GM10248 (cell line): ENCODE measurements at regions not wholly inside any gene's neighbourhood (a gene's known extent, or its start where the extent isn't known, plus 50 kb on each side); places are given as distances from the start of the nearest gene placed in this dataset.

Experiments used
- CTCF ChIA-PET: fragments of 300-600 bp; sonication (Branson Sonifier 250); formaldehyde crosslinking; extraction: SDS; loops from one replicate; lab custom pipeline; 2021; ENCODE audit warnings: antibody characterized with exemption; lab: Yijun Ruan, JAX
- POLR2A ChIA-PET: fragments of 350-650 bp; sonication (Branson Sonifier 250); formaldehyde crosslinking; extraction: SDS; loops from one replicate; lab custom pipeline; 2020; ENCODE audit warnings: antibody characterized with exemption; lab: Yijun Ruan, JAX
- DNase-seq: peaks from one replicate; pipeline ENCODE4 v3.0.0; 2012; ENCODE audit errors: extremely low spot score
- CTCF ChIP-seq: IDR thresholded peaks from 2 replicates; pipeline ENCODE4 v1.5.1; 2012; ENCODE audit warnings: mild to moderate bottlenecking, low read depth; ENCODE audit errors: extremely low read depth, missing control alignments, control extremely low read depth

GRCh38 chr13:111610879-111611278 is 290.4 kb downstream of the TEX29 start:
- TF ChIP-seq CTCF, result no peak
- ChIA-PET POLR2A (no interaction called here), CTCF (no interaction called here)
- no peak for DNase-seq

- TF ChIP-seq CTCF, result no peak
- DNase-seq, result no peak
- CTCF ChIA-PET, result no interaction called here
- POLR2A ChIA-PET, result no interaction called here
These were observed 291.2 kb downstream of the TEX29 start for GRCh38 chr13:111611651-111612050.

GRCh38 chr13:111612886-111613285 is 292.4 kb downstream of the TEX29 start:
- ChIA-PET CTCF (no interaction called here), POLR2A (no interaction called here)
- DNase-seq, result no peak
- no peak for TF ChIP-seq CTCF

GRCh38 chr13:111614009-111614408 is 293.6 kb downstream of the TEX29 start:
- no peak for DNase-seq
- CTCF ChIA-PET, result interaction anchor here (1.4 kb wide), 1 partner anchor 11 kb away, joined by 3 read pairs; no protein-coding TSS in a partner anchor
- TF ChIP-seq CTCF, result no peak
- POLR2A ChIA-PET, result no interaction called here

- ChIA-PET POLR2A (no interaction called here), CTCF (interaction anchor here (1.4 kb wide), 1 partner anchor 12 kb away, joined by 3 read pairs; no protein-coding TSS in a partner anchor)
- DNase-seq, result no peak
- TF ChIP-seq CTCF, result no peak
These were observed 294.2 kb downstream of the TEX29 start for GRCh38 chr13:111614613-111615012.

GRCh38 chr13:111616203-111616602 is 295.8 kb downstream of the TEX29 start:
- POLR2A ChIA-PET, result no interaction called here
- CTCF ChIA-PET, result no interaction called here

More at GRCh38 chr13:111616203-111616602, 295.8 kb downstream of the TEX29 start:
- no peak for TF ChIP-seq CTCF
- no peak for DNase-seq
